ENCODE measurements at regions not wholly inside any gene's neighbourhood (a gene's known extent, or its start where the extent isn't known, plus 50 kb on each side); places are given as distances from the start of the nearest gene placed in this dataset.

GRCh38 chr2:18380321-18380720 is 180.1 kb downstream of the RDH14 start:
- no peak for TF ChIP-seq CTCF (conservative IDR thresholded peaks at IDR 0.05)
- H4K91ac ChIP-seq (ENCODE audit: insufficient read length, low read depth, low read length) = no peak overlapping the region
- H3K4me3 Mint-ChIP-seq = no peak overlapping the region
- H3K27ac ChIP-seq (ENCODE audit: insufficient read length, low read depth, low read length) = no peak overlapping the region
- no peak overlapping the region for H3K56ac ChIP-seq (ENCODE audit: insufficient read length, low read depth, low read length)
- no peak overlapping the region for H3T11ph ChIP-seq (ENCODE audit: low read length)
- H3K9me3 Mint-ChIP-seq = no peaks in the 10 kb centered on the region
- no peaks in the 10 kb centered on the region for H3K9me3 ChIP-seq (ENCODE audit: control insufficient read depth, low read depth, low read length)
- no peaks in the 10 kb centered on the region for H3K79me2 ChIP-seq (ENCODE audit: insufficient read depth, low read length)
- no peak overlapping the region for H3K18ac ChIP-seq (ENCODE audit: insufficient read length, low read depth, low read length)
- H3K23ac ChIP-seq (ENCODE audit: insufficient read length, low read depth, low read length) = no peak overlapping the region
- H2BK120ac ChIP-seq (ENCODE audit: low read depth, low read length, poor library complexity, severe bottlenecking) = no peak overlapping the region
- H3K36me3 Mint-ChIP-seq (ENCODE audit: insufficient read depth in 1 of 3, low read depth in 3 of 3) = no peaks in the 10 kb centered on the region
- H3K23me2 ChIP-seq (ENCODE audit: insufficient read length, low read depth, low read length, poor library complexity, severe bottlenecking) = no peaks in the 10 kb centered on the region
- no peak overlapping the region for H4K8ac ChIP-seq (replicated peaks; ENCODE audit: insufficient read length, low read depth, low read length)
- H3K4me1 Mint-ChIP-seq = peaks cover 0 to 3% of the 10 kb centered on the region in 2 experiments; a peak in 1 of 4 replicates
- no peak overlapping the region for H3K14ac ChIP-seq (ENCODE audit: insufficient read depth, low read length)
- no peak overlapping the region for H3K4ac ChIP-seq (ENCODE audit: low read depth, low read length)
- no peak overlapping the region for H2BK20ac ChIP-seq (ENCODE audit: low read depth, low read length, poor library complexity, severe bottlenecking)
- no peak overlapping the region for H2BK15ac ChIP-seq (ENCODE audit: low read depth, low read length)
- H4K5ac ChIP-seq (ENCODE audit: insufficient read length, low read depth, low read length) = no peak overlapping the region
- no peak overlapping the region for H2AFZ ChIP-seq (ENCODE audit: low read length)
- no peak overlapping the region for H2BK5ac ChIP-seq (ENCODE audit: insufficient read length, low read length)
- H3K9ac ChIP-seq (ENCODE audit: extremely low read depth, insufficient read length, low read length) = no peak overlapping the region
- H3K27me3 ChIP-seq (ENCODE audit: insufficient read depth, low read length) = no peaks in the 10 kb centered on the region
- no peak overlapping the region for H2BK12ac ChIP-seq (ENCODE audit: insufficient read length, low read depth, low read length)
- DNase-seq = no peak
- H3K79me1 ChIP-seq (ENCODE audit: insufficient read depth, low read depth, low read length, poor library complexity, severe bottlenecking) = no peaks in the 10 kb centered on the region
- no peak overlapping the region for H3K4me2 ChIP-seq (ENCODE audit: insufficient read depth, insufficient read length, low read length)
- no peaks in the 10 kb centered on the region for H3K4me1 ChIP-seq (ENCODE audit: insufficient read depth, low read length)
- peaks cover 4% of the 10 kb centered on the region for H3K27me3 Mint-ChIP-seq (ENCODE audit: low read depth)
- no peak overlapping the region for H3K27ac Mint-ChIP-seq
- no peak overlapping the region for H2AK5ac ChIP-seq (ENCODE audit: insufficient read length, low read length)
- no CpG with 5 or more reads among the region's 3 CpGs for WGBS (ENCODE audit: extremely low coverage, insufficient read length, low lambda C conversion rate)
- H4K20me1 ChIP-seq (ENCODE audit: control insufficient read depth, insufficient read depth, insufficient read length) = no peaks in the 10 kb centered on the region
